ENCODE measurements at regions not wholly inside any gene's neighbourhood (a gene's known extent, or its start where the extent isn't known, plus 50 kb on each side); places are given as distances from the start of the nearest gene placed in this dataset.

- TF ChIP-seq, protein P1, sequence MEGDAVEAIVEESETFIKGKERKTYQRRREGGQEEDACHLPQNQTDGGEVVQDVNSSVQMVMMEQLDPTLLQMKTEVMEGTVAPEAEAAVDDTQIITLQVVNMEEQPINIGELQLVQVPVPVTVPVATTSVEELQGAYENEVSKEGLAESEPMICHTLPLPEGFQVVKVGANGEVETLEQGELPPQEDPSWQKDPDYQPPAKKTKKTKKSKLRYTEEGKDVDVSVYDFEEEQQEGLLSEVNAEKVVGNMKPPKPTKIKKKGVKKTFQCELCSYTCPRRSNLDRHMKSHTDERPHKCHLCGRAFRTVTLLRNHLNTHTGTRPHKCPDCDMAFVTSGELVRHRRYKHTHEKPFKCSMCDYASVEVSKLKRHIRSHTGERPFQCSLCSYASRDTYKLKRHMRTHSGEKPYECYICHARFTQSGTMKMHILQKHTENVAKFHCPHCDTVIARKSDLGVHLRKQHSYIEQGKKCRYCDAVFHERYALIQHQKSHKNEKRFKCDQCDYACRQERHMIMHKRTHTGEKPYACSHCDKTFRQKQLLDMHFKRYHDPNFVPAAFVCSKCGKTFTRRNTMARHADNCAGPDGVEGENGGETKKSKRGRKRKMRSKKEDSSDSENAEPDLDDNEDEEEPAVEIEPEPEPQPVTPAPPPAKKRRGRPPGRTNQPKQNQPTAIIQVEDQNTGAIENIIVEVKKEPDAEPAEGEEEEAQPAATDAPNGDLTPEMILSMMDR (IDR thresholded peaks at IDR 0.05; ENCODE audit: insufficient read depth, low read length, severe bottlenecking): no peak
- no peaks in the 10 kb centered on the region for H3K27me3 ChIP-seq (ENCODE audit: control insufficient read depth, insufficient read depth, low read length)
- DNase-seq (ENCODE audit: low read depth) (no peak), FAIRE-seq (no peak)
- H3K4me3 ChIP-seq (ENCODE audit: low read depth, low read length): no peak overlapping the region
- no peaks in the 10 kb centered on the region for H3K36me3 ChIP-seq (ENCODE audit: control insufficient read depth, insufficient read depth, low read length)
Observed at GRCh38 chr16:85306793-85307551, 194.7 kb upstream of the CIBAR2 start.

DNA sequence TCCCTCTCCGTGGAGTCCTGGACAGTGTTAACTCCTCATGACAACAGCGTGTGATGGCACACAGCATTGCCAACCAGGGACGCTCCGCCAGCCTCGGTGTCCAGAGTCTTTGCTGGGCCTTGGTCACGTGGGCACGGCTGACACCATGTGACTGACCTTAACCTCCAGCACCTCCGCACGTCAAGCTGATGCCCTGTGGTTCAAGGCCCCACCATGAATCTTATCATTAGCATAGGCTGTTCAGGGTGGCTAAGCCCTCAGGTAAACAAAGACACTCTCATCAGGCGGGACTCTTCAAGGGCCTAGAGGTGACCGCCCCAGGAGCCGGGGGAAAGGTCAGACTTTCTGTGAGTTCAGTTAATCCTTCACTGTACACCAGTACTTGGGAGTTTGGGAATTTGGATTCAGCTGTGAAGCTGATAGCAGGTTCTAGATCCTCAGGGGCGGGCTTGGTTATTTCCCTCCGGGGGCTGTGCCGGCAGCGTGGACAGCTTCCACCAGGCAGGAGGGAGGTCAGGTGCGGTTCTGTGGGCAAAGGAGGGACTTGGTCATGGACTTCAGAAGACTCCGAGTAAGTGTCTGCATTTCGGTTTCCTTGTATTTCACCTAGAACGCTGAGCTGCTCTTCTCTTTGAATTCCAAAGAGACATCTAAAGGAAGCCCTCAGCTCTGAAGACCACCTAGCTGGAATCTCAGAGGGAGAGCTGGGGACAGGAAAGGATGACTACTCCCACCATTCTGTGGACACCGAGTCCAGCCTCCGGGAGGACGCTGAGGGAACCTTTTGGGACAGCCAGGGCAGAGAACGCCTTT is 195.5 kb upstream of the CIBAR2 start:
- Histone ChIP-seq H3K4me3 (ENCODE audit: low read depth, low read length) (no peak overlapping the region), H3K27me3 (ENCODE audit: control insufficient read depth, insufficient read depth, low read length) (no peaks in the 10 kb centered on the region), H3K36me3 (ENCODE audit: control insufficient read depth, insufficient read depth, low read length) (no peaks in the 10 kb centered on the region)
- TF ChIP-seq, protein P1 (IDR thresholded peaks at IDR 0.05; ENCODE audit: insufficient read depth, low read length, severe bottlenecking): no peak
- no peak for DNase-seq (ENCODE audit: low read depth)
- FAIRE-seq: no peak

- Histone ChIP-seq H3K27me3 (ENCODE audit: control insufficient read depth, insufficient read depth, low read length) (no peaks in the 10 kb centered on the region), H3K4me3 (ENCODE audit: low read depth, low read length) (no peak overlapping the region), H3K36me3 (ENCODE audit: control insufficient read depth, insufficient read depth, low read length) (no peaks in the 10 kb centered on the region)
- TF ChIP-seq, protein P1 (IDR thresholded peaks at IDR 0.05; ENCODE audit: insufficient read depth, low read length, severe bottlenecking): no peak
- no peak for FAIRE-seq
- no peak for DNase-seq (ENCODE audit: low read depth)
Observed at GRCh38 chr16:85308611-85309540, 196.6 kb upstream of the CIBAR2 start.

GRCh38 chr16:85309656-85310587 is 197.7 kb upstream of the CIBAR2 start:
- Histone ChIP-seq H3K27me3 (ENCODE audit: control insufficient read depth, insufficient read depth, low read length) (no peaks in the 10 kb centered on the region), H3K4me3 (ENCODE audit: low read depth, low read length) (no peak overlapping the region), H3K36me3 (ENCODE audit: control insufficient read depth, insufficient read depth, low read length) (no peaks in the 10 kb centered on the region)
- no peak for DNase-seq (ENCODE audit: low read depth)
- TF ChIP-seq, protein P1 (IDR thresholded peaks at IDR 0.05; ENCODE audit: insufficient read depth, low read length, severe bottlenecking): no peak
- no peak for FAIRE-seq

Data from bronchial epithelial cell (primary cell).